GM12872 (cell line): ENCODE measurements at regions not wholly inside any gene's neighbourhood (a gene's known extent, or its start where the extent isn't known, plus 50 kb on each side); places are given as distances from the start of the nearest gene placed in this dataset.
A peak's percentile ranks its signal among the peaks of the same experiment; 100 is the strongest.

ENCODE experiments used
- CTCF ChIP-seq: IDR thresholded peaks from 3 replicates; pipeline ENCODE4 v1.5.1; 2011; ENCODE audit warnings: low read depth, mild to moderate bottlenecking, low read length, moderate library complexity; ENCODE audit not compliant: insufficient read depth

DNA sequence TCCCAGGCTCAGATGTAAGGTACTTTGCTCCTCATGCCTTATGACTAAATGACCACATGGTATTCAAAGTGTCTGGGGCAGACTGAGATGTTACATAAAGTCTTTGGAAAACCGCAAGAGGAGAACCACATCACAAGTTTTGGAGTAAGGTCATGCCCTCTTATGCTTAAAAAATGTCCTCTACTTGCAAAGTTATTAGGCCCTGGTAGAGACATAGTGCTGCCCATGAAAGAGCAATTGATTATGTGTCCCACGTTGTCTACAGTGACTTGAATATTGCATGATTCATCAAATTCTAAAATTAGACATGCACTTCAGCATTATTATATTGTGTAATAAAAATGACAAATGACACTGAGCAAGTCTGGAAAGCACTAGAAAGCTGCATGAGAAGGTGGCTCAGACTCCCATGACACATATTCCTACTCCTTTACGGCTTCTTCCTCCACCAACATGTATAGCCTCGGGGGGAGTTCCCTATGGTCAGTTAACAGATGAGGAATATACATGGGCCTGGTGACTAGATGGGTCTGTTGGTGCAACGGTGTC is 602.6 kb upstream of the VRK2 start:
- TF ChIP-seq CTCF, result no peak

- no peak for TF ChIP-seq CTCF
These were observed 601.7 kb upstream of the VRK2 start for GRCh38 chr2:57444752-57445430.

DNA sequence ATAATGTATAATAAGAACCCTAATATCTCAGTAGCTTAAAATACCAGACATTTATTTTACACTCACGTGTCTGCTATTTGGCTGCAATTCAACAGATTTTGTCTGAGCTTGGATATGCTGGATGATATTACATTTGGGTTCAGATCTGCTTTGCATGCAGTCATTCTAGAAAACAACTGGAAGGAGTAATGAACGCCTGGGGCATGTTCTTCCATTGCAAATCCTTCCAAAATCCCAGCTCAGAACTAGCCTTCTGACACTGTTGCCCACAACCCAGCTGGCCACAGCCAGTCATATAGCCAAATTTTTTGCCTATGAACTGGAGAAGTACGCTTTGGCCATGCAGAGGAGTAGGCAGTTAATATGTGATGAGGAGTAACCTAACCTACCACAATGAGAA is 597.8 kb upstream of the VRK2 start:
- TF ChIP-seq CTCF, result no peak

DNA sequence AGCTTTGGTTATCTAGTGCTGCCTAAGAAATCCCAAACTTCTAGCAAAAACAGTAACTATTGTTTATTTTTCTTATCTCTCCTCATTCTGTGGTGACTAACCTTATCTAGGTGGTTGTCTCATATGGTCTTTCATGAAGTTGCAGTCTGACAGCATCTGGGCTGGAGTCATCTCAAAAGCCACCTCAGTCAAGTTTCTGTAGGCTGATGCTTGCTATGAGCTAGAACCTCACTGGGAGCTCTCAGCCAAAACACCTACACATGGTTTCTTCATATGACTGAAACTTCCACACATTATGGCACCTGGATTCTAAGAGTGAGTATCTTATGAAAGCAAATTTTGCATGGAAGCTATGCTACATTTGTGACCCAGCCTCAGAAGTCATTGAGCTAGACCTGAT is 596.4 kb upstream of the VRK2 start:
- no peak for TF ChIP-seq CTCF

- no peak for TF ChIP-seq CTCF
These were observed 594.0 kb upstream of the VRK2 start for GRCh38 chr2:57452634-57453033.

GRCh38 chr2:57453945-57454344 is 592.7 kb upstream of the VRK2 start:
- TF ChIP-seq CTCF, result 0 out of 3 replicates have a peak, but pooled peaks have one; percentile 21

GRCh38 chr2:57460396-57461276 is 586.0 kb upstream of the VRK2 start:
- no peak for TF ChIP-seq CTCF
